GM06990 (cell line): ENCODE measurements at regions not wholly inside any gene's neighbourhood (a gene's known extent, or its start where the extent isn't known, plus 50 kb on each side); places are given as distances from the start of the nearest gene placed in this dataset.

Experiments
- DNase-seq: peaks from one replicate; pipeline ENCODE4 v3.0.0-alpha.2; 2011; ENCODE audit not compliant: insufficient read length; ENCODE audit errors: extremely low read depth
- H3K27me3 ChIP-seq: replicated peaks from 2 replicates; pipeline ENCODE4 v1.6.0; 2011; ENCODE audit warnings: low read length; ENCODE audit not compliant: control insufficient read depth, insufficient read depth
- H3K36me3 ChIP-seq: 2 replicates; pipeline ENCODE4 v1.5.1; 2011; ENCODE audit warnings: low read length; ENCODE audit not compliant: control insufficient read depth, insufficient read depth
- H3K4me3 ChIP-seq: replicated peaks from 2 replicates; pipeline ENCODE4 v1.5.1; 2011; ENCODE audit warnings: low read depth, mild to moderate bottlenecking, control low read depth, low read length
- TF ChIP-seq, protein P1 (sequence below): IDR thresholded peaks from 2 replicates; pipeline ENCODE4 v1.5.1; 2011; ENCODE audit warnings: low read length, control low read depth, mild to moderate bottlenecking, inconsistent platforms; ENCODE audit not compliant: insufficient read depth, poor library complexity, severe bottlenecking

DNA sequence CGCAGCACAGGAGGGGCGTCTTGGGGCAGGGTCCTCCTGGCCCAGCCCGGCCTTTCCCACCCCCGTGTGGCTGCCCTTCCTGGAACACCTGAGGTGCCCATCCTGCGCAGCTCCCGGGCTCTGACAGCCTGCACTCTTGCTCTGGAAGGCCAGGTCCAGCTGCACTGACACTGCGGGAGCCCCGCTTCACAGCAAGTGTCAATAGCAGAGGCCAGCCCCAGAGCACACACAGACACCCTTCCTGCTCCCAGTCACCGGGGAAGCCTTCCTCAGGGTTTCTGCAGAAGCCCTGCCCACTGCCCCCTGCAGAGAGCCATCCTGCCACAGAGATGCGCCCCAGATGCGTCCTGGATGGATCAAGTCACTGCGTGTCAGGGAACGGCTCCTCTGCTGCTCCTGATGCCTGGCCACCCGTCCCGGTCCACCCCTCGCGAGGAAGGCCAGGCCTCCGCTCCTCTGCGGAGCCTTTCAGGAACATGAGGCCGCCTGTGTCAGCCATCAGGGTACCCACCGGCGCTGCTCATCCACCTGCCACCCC is 519.2 kb upstream of the MYT1L start:
- Histone ChIP-seq H3K27me3 (no peaks in the 10 kb centered on the region), H3K36me3 (no peaks in the 10 kb centered on the region), H3K4me3 (no peak overlapping the region)
- no peak for DNase-seq
- TF ChIP-seq, protein P1, sequence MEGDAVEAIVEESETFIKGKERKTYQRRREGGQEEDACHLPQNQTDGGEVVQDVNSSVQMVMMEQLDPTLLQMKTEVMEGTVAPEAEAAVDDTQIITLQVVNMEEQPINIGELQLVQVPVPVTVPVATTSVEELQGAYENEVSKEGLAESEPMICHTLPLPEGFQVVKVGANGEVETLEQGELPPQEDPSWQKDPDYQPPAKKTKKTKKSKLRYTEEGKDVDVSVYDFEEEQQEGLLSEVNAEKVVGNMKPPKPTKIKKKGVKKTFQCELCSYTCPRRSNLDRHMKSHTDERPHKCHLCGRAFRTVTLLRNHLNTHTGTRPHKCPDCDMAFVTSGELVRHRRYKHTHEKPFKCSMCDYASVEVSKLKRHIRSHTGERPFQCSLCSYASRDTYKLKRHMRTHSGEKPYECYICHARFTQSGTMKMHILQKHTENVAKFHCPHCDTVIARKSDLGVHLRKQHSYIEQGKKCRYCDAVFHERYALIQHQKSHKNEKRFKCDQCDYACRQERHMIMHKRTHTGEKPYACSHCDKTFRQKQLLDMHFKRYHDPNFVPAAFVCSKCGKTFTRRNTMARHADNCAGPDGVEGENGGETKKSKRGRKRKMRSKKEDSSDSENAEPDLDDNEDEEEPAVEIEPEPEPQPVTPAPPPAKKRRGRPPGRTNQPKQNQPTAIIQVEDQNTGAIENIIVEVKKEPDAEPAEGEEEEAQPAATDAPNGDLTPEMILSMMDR: no peak

DNA sequence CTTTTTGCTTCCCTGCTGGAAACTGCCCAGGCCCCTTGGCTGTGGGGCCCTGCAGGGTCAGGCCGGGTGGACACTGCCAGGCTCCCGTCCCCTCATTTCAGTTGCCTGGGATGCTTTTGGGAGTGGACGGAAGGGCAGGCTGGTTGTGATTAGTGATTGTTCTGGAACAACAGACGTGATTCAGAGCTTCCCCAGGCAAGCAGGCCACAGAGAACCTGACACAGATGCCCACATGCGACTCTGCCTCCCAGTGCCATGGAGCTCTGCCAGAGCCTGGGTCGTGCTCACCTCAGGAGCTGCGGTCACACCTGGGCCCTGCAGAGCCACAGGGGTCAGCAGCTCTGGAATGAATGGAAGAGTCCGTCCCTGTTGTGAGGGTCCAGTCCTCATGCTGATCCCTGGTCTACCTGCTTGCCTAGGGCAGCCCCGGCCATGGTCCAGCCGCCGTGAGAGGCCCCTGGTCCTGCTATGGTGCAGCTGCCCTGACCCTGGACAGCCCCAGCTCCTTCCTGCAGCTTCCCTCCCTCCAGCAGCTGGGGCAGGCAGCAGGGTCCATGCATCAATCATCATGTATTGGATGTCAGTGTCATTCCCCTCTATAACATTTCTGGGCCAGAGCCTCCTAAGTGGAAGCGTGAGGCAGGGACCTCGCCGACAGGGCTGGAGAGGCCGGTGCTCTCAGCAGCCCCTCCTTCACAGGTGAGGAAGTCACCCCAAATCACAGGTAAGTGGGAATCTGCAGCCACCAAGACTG is 518.6 kb upstream of the MYT1L start:
- no peak for DNase-seq
- Histone ChIP-seq H3K27me3 (no peaks in the 10 kb centered on the region), H3K4me3 (no peak overlapping the region)

DNA sequence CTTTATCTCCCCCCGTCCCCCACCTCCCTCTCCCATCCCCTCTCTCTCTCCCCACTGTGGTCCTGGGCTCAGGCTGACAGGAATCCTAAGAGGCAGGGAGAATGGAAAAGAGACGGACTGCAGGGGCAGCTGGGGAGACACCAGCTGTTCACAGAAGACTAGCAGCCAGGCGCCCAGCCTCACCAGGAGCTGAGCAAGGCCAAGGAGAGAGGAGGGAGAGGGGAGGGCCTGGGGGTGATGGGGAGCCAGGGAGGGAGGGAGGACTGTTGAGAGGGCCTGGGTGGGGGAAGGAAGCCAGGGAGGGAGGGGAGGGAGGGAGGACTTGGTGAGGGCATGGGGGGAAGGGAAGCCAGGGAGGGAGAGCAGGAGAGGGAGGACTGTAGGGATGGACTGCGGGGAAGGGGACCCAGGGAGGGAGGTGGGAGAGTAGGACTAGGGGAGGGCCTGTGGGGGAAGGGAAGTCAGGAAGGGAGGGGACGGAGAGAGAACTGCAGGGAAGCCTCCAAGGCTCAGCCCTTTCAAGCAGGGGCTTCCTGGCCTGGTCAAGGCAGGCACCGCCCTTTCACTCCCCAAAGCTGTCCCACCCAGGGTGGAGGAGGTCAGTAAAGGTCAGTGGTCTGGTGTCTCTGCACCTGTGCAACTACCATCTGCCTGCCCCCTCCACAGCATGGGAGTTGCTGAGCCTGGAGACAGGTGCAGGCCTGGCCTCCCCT is 517.7 kb upstream of the MYT1L start:
- no peaks in the 10 kb centered on the region for H3K27me3 ChIP-seq
- TF ChIP-seq, protein P1: no peak
- H3K4me3 ChIP-seq: no peak overlapping the region
- H3K36me3 ChIP-seq: no peaks in the 10 kb centered on the region
- DNase-seq: no peak

More for the DNA sequence above, 518.6 kb upstream of the MYT1L start:
- TF ChIP-seq, protein P1: no peak
- no peaks in the 10 kb centered on the region for H3K36me3 ChIP-seq

DNA sequence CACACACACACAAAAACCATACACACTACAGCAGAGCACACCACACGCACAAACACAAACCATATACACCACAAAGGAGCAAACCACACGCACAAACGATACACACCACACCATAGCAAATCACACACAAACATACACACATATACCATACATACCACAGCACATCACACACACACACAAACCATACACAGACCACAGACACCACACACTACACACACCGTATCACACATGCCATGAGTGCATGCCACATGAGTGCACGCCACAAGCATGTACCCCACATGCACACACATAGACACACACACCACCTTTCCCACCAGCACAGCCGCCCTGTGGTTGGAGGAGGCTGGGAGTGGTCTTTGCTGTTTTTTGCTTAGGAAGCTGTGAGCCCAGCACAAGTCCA is 517.1 kb upstream of the MYT1L start:
- H3K4me3 ChIP-seq: no peak overlapping the region
- no peaks in the 10 kb centered on the region for H3K36me3 ChIP-seq
- H3K27me3 ChIP-seq: no peaks in the 10 kb centered on the region
- TF ChIP-seq, protein P1: no peak
- no peak for DNase-seq

GRCh38 chr2:2847209-2847676 is 516.2 kb upstream of the MYT1L start:
- Histone ChIP-seq H3K4me3 (no peak overlapping the region), H3K27me3 (no peaks in the 10 kb centered on the region), H3K36me3 (no peaks in the 10 kb centered on the region)
- no peak for DNase-seq
- TF ChIP-seq, protein P1: no peak
